Mesendoderm (in vitro differentiated cells): ENCODE measurements at regions not wholly inside any gene's neighbourhood (a gene's known extent, or its start where the extent isn't known, plus 50 kb on each side); places are given as distances from the start of the nearest gene placed in this dataset.
A peak's percentile ranks its signal among the peaks of the same experiment; 100 is the strongest.

Source experiments
- DNase-seq: peaks from one replicate; pipeline ENCODE4 v3.0.0; 2013
- H2AK5ac ChIP-seq: 2 replicates; pipeline ENCODE4 v1.6.1; 2013; ENCODE audit warnings: low read length, inconsistent platforms
- H2BK120ac ChIP-seq: 2 replicates; pipeline ENCODE4 v1.6.1; 2013; ENCODE audit warnings: low read depth, mild to moderate bottlenecking, low read length, moderate library complexity, mixed read lengths
- H2BK15ac ChIP-seq: replicated peaks from 2 replicates; pipeline ENCODE4 v1.6.1; 2013; ENCODE audit warnings: low read depth, mild to moderate bottlenecking, moderate library complexity
- H2BK5ac ChIP-seq: 2 replicates; pipeline ENCODE4 v1.6.1; 2013; ENCODE audit warnings: low read length, inconsistent platforms
- H3K18ac ChIP-seq: 2 replicates; pipeline ENCODE4 v1.6.1; 2013; ENCODE audit warnings: mild to moderate bottlenecking, low read length, mixed read lengths
- H3K23ac ChIP-seq: one replicate; pipeline ENCODE4 v1.6.1; 2013; ENCODE audit warnings: low read length
- H3K27ac ChIP-seq: 2 replicates; pipeline ENCODE4 v1.5.1; 2013; ENCODE audit warnings: low read depth, mild to moderate bottlenecking, inconsistent platforms, low read length, moderate library complexity
- H3K27me3 ChIP-seq: 2 replicates; pipeline ENCODE4 v1.6.1; 2013; ENCODE audit warnings: low read length, control low read depth, mild to moderate bottlenecking, inconsistent platforms; ENCODE audit not compliant: insufficient read depth, poor library complexity
- H3K36me3 ChIP-seq: 2 replicates; pipeline ENCODE4 v1.6.1; 2013; ENCODE audit warnings: low read length, inconsistent platforms; ENCODE audit not compliant: control insufficient read depth, insufficient read depth
- H3K4ac ChIP-seq: one replicate; pipeline ENCODE4 v1.6.1; 2013; ENCODE audit warnings: low read depth, mild to moderate bottlenecking, low read length, moderate library complexity
- H3K4me1 ChIP-seq: 2 replicates; pipeline ENCODE4 v1.6.1; 2013; ENCODE audit warnings: low read depth, low read length, inconsistent platforms; ENCODE audit not compliant: control insufficient read depth
- H3K4me2 ChIP-seq: 2 replicates; pipeline ENCODE4 v1.6.1; 2013; ENCODE audit warnings: low read length
- H3K4me3 ChIP-seq: 2 replicates; pipeline ENCODE4 v1.5.1; 2013; ENCODE audit warnings: mild to moderate bottlenecking, low read length
- H3K56ac ChIP-seq: one replicate; pipeline ENCODE4 v1.6.1; 2013; ENCODE audit warnings: low read length
- H3K79me1 ChIP-seq: 2 replicates; pipeline ENCODE4 v1.6.1; 2013; ENCODE audit warnings: low read length, inconsistent platforms
- H3K79me2 ChIP-seq: 2 replicates; pipeline ENCODE4 v1.6.1; 2013; ENCODE audit warnings: mild to moderate bottlenecking, low read length; ENCODE audit not compliant: control insufficient read depth, insufficient read depth
- H3K9ac ChIP-seq: 2 replicates; pipeline ENCODE4 v1.6.1; 2013; ENCODE audit warnings: low read length, inconsistent platforms
- H4K5ac ChIP-seq: one replicate; pipeline ENCODE4 v1.6.1; 2013; ENCODE audit warnings: low read length
- H4K8ac ChIP-seq: one replicate; pipeline ENCODE4 v1.6.1; 2013; ENCODE audit warnings: low read depth, mild to moderate bottlenecking, control low read depth, low read length, moderate library complexity
- WGBS: extraction: QIAGEN DNeasy Blood & Tissue Kit; methylation state at CpG from one replicate; pipeline ENCODE4 v1.1.7; 2013; ENCODE audit warnings: low lambda C conversion rate, missing lambda C conversion rate; ENCODE audit not compliant: insufficient coverage; ENCODE audit errors: extremely low coverage; 5-methylcytosine and 5-hydroxymethylcytosine counted together

DNA sequence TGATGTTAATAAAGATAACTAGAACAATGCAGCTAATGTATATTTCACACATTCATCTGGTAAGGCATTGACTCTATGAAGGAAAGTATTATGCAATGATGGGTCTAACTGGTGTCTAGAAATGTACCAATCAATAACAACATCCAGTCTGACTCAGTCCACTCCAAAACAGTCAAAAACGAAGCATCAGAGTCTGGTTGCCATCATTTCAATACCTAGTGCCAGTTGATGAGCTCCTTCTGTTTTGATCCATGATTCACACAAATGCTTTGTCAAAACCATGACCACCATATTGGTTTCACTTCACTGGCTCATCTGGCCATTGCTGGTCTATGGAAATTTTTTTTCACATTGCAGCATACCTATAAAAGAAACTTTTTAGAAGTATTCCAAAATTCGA lies 747.2 kb upstream of the TMEM132C start:
- Histone ChIP-seq H3K4me3 (no peak overlapping the region), H2BK15ac (no peak overlapping the region), H3K27ac (no peak overlapping the region), H3K4me1 (no peaks in the 10 kb centered on the region), H3K4ac (no peak overlapping the region), H3K36me3 (no peaks in the 10 kb centered on the region), H3K27me3 (no peaks in the 10 kb centered on the region), H4K8ac (no peak overlapping the region), H3K56ac (no peak overlapping the region), H3K4me2 (no peak overlapping the region), H3K79me1 (no peaks in the 10 kb centered on the region), H2BK5ac (no peak overlapping the region), H3K79me2 (no peaks in the 10 kb centered on the region), H2AK5ac (no peak overlapping the region), H4K5ac (no peak overlapping the region), H2BK120ac (no peak overlapping the region), H3K23ac (no peak overlapping the region), H3K18ac (no peak overlapping the region), H3K9ac (no peak overlapping the region)
- WGBS: no CpG with 5 or more reads among the region's 2 CpGs
- no peak for DNase-seq

DNA sequence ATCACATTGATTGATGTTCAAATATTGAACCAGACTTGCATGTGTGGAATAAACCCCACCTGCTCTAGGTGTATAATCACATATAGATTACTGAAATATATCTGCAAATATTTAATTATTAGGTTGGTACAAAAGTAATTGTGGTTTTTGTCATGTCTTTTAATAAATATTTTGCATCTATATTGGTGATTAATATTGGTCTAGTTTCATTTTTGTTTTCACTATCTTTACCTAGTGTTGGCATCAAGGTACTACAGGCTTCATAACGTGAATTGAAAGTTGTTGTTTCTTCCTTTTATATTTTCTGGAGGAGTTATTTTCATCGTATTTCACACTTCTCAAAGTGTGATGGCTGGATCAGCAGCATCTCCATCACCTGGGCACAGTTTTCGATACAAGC lies 740.0 kb upstream of the TMEM132C start:
- Histone ChIP-seq H2BK120ac (no peak overlapping the region), H3K56ac (no peak overlapping the region), H3K4me1 (peaks cover 5% of the 10 kb centered on the region), H3K23ac (no peak overlapping the region), H3K27me3 (no peaks in the 10 kb centered on the region), H3K36me3 (no peaks in the 10 kb centered on the region), H3K4ac (no peak overlapping the region), H2BK5ac (no peak overlapping the region), H4K8ac (no peak overlapping the region), H4K5ac (no peak overlapping the region), H3K27ac (no peak overlapping the region), H2AK5ac (no peak overlapping the region), H3K79me1 (no peaks in the 10 kb centered on the region), H3K4me2 (no peak overlapping the region), H3K9ac (no peak overlapping the region), H3K4me3 (no peak overlapping the region), H2BK15ac (peak overlapping the region; percentile 74), H3K79me2 (no peaks in the 10 kb centered on the region), H3K18ac (no peak overlapping the region)
- DNase-seq: no peak
- WGBS: no CpG with 5 or more reads among the region's 3 CpGs

DNA sequence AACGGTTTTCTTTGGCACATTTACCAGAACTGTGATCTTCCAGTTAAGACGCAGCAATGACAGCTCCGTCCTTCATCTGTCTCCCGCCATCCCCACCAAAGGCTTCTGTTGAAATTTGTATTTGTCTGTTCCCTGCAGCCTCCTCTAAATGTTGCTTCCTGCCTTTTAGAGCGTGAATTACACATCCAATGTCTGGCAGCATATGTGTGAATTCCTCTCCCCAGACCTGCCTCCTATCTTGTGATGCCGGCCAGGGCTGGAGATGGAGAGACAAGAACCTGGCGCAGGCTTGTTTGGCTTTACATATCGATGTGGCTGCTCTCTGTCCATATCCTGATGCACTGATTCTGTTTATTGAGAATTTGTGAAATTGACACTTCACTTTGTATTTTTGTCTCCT lies 738.4 kb upstream of the TMEM132C start:
- no peak overlapping the region for H3K4me3 ChIP-seq
- H3K56ac ChIP-seq: peak overlapping the region; percentile 61
- H2BK15ac ChIP-seq: no peak overlapping the region
- no peak overlapping the region for H2AK5ac ChIP-seq
- H4K8ac ChIP-seq: no peak overlapping the region
- no peaks in the 10 kb centered on the region for H3K79me2 ChIP-seq
- peaks cover 5% of the 10 kb centered on the region for H3K4me1 ChIP-seq
- no peaks in the 10 kb centered on the region for H3K36me3 ChIP-seq
- H4K5ac ChIP-seq: no peak overlapping the region
- H3K79me1 ChIP-seq: no peaks in the 10 kb centered on the region
- H3K9ac ChIP-seq: peak overlapping the region; percentile 20
- H3K27ac ChIP-seq: peak overlapping the region; percentile 42
- peak overlapping the region; percentile 82 for H2BK5ac ChIP-seq
- H3K4me2 ChIP-seq: no peak overlapping the region
- no peak overlapping the region for H2BK120ac ChIP-seq
- no peak overlapping the region for H3K18ac ChIP-seq
- no CpG with 5 or more reads among the region's 8 CpGs for WGBS
- no peaks in the 10 kb centered on the region for H3K27me3 ChIP-seq
- no peak overlapping the region for H3K23ac ChIP-seq
- no peak overlapping the region for H3K4ac ChIP-seq
- peak; percentile 94 for DNase-seq

DNA sequence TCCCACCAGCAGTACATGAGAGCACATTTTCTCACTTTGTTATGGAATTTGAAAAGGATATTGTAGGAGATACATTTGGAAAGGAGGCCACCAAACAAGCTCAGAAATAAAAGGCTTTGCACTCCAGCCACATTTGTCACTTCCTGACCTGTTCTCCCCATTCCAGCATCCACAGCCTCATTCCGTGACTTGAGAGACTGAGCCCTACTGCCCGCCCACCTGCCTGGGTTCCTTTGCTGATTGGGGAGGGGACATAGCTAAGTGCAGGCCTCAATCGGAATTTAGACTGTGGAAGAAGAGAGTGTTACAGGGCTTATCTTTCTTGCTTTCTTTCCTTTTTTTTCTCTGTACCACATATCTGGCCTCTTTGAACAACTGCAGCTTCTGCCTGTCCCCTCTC lies 735.4 kb upstream of the TMEM132C start:
- Histone ChIP-seq H4K5ac (no peak overlapping the region), H3K56ac (peak overlapping the region; percentile 0), H3K4me2 (no peak overlapping the region), H2BK15ac (no peak overlapping the region), H4K8ac (no peak overlapping the region), H3K4ac (no peak overlapping the region), H3K18ac (no peak overlapping the region), H3K4me3 (no peak overlapping the region), H3K9ac (no peak overlapping the region), H2BK120ac (no peak overlapping the region), H3K23ac (no peak overlapping the region), H3K79me1 (no peaks in the 10 kb centered on the region), H2BK5ac (no peak overlapping the region), H3K79me2 (no peaks in the 10 kb centered on the region), H3K27me3 (no peaks in the 10 kb centered on the region), H3K4me1 (peaks cover 5% of the 10 kb centered on the region), H3K27ac (no peak overlapping the region), H3K36me3 (no peaks in the 10 kb centered on the region), H2AK5ac (no peak overlapping the region)
- peak; percentile 40 for DNase-seq
- no CpG with 5 or more reads among the region's 3 CpGs for WGBS

DNA sequence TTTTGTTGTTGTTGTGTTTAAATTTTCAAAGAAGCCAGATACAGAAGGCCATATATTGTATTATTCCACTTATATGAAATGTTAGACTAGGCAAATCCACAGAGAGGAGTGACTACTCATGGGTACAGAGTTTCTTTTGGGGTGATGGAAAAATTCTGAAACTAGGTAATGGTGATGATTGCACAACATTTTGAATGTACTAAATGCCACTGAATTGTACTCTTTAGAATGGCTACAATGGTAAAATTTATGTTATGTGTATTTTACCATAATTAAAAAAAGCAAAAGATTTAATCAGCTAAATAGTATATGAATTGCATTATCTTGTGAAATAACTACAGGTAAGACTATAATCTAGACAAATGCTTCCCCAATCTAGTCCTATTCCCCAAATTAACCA lies 733.6 kb upstream of the TMEM132C start:
- H3K4ac ChIP-seq: no peak overlapping the region
- no peaks in the 10 kb centered on the region for H3K27me3 ChIP-seq
- H3K56ac ChIP-seq: no peak overlapping the region
- no peak overlapping the region for H4K5ac ChIP-seq
- no peak overlapping the region for H2BK5ac ChIP-seq
- no peaks in the 10 kb centered on the region for H3K36me3 ChIP-seq
- H4K8ac ChIP-seq: no peak overlapping the region
- H2AK5ac ChIP-seq: no peak overlapping the region
- H2BK120ac ChIP-seq: no peak overlapping the region
- no peak overlapping the region for H3K27ac ChIP-seq
- H3K79me2 ChIP-seq: no peaks in the 10 kb centered on the region
- no peak for DNase-seq
- no peaks in the 10 kb centered on the region for H3K79me1 ChIP-seq
- no peak overlapping the region for H3K4me3 ChIP-seq
- H3K23ac ChIP-seq: no peak overlapping the region
- no peak overlapping the region for H3K9ac ChIP-seq
- H3K4me1 ChIP-seq: peaks cover 6% of the 10 kb centered on the region
- no peak overlapping the region for H3K18ac ChIP-seq
- no peak overlapping the region for H3K4me2 ChIP-seq
- H2BK15ac ChIP-seq: no peak overlapping the region

DNA sequence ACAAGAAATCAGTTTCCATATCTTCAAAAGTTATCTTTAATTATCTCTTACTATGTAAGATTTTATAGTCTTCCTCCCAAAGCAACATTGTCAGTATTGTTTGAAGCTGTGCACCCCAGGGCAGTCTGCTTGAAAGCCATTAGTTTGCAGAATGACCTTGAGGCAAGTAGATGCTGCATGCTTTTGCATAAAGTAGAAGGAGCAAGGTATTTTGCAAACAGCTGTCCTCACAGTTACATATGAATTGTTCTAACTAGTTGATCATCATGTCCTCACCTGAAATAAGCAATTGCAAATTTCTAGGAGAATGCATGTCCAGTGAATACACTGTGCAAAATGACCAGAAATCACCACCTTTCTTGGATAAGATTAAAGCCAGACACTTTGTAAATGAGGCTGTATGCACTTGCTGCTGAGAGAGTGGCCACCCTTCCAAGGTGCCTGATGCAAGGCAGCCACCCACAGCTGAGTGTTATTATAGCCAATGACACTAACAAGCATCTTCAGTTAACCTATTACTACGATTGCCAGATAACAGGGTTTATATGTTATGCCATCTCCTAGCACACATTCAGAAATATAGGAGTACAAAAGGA lies 730.0 kb upstream of the TMEM132C start:
- Histone ChIP-seq H3K4ac (no peak overlapping the region), H2BK120ac (no peak overlapping the region), H3K4me3 (no peak overlapping the region), H4K5ac (no peak overlapping the region), H3K23ac (no peak overlapping the region), H3K79me2 (no peaks in the 10 kb centered on the region), H2BK5ac (no peak overlapping the region), H4K8ac (no peak overlapping the region), H2AK5ac (no peak overlapping the region), H3K18ac (no peak overlapping the region), H3K36me3 (no peaks in the 10 kb centered on the region), H3K27ac (no peak overlapping the region), H2BK15ac (no peak overlapping the region), H3K56ac (no peak overlapping the region), H3K4me1 (peaks cover 2% of the 10 kb centered on the region), H3K79me1 (no peaks in the 10 kb centered on the region), H3K9ac (no peak overlapping the region), H3K4me2 (no peak overlapping the region), H3K27me3 (no peaks in the 10 kb centered on the region)
- WGBS: no CpG with 5 or more reads among the region's 1 CpG
- no peak for DNase-seq
